IMR-90 (cell line): ENCODE measurements at regions not wholly inside any gene's neighbourhood (a gene's known extent, or its start where the extent isn't known, plus 50 kb on each side); places are given as distances from the start of the nearest gene placed in this dataset.

ENCODE experiments used
- ATAC-seq: fragments of 200-7000 bp; cut with Tn5 transposase; 2 replicates; pipeline ENCODE4 v1.9.1; 2020; ENCODE audit warnings: low read depth, mild to moderate bottlenecking, moderate library complexity
- BruUV-seq: library from RNA; stranded (reverse); fragments of 400-500 nt; replicated peaks from 2 replicates; lab custom pipeline; 2021; lab: Mats Ljungman, UMichigan
- CTCF ChIA-PET: fragments of 300-600 bp; formaldehyde crosslinking; extraction: SDS; loops from one replicate; lab custom pipeline; 2021; ENCODE audit warnings: antibody characterized with exemption; lab: Yijun Ruan, JAX
- POLR2A ChIA-PET: fragments of 300-600 bp; sonication (Branson Sonifier 250); formaldehyde crosslinking; loops from one replicate; lab custom pipeline; 2022; ENCODE audit warnings: antibody characterized with exemption; ENCODE audit not compliant: unreplicated experiment; lab: Charles Lee
- DNase-seq: peaks from one replicate; pipeline ENCODE4 v3.0.0; 2013
- H2AFZ ChIP-seq: replicated peaks from 2 replicates; pipeline ENCODE3; 2013; ENCODE audit warnings: low read length, mild to moderate bottlenecking; ENCODE audit not compliant: poor library complexity
- H2AK5ac ChIP-seq: 2 replicates; pipeline ENCODE4 v1.6.1; 2013; ENCODE audit warnings: low read depth, low read length, inconsistent platforms
- H2AK9ac ChIP-seq: replicated peaks from 2 replicates; pipeline ENCODE3; 2013; ENCODE audit warnings: mild to moderate bottlenecking, low read depth, low read length, moderate library complexity; ENCODE audit not compliant: poor library complexity
- H2BK120ac ChIP-seq: 2 replicates; pipeline ENCODE4 v1.6.1; 2013; ENCODE audit warnings: low read depth, low read length, inconsistent platforms
- H2BK15ac ChIP-seq: 3 replicates; pipeline ENCODE4 v1.6.1; 2013; ENCODE audit warnings: low read depth, low read length, inconsistent platforms
- H2BK20ac ChIP-seq: 2 replicates; pipeline ENCODE4 v1.6.1; 2013; ENCODE audit warnings: low read depth, mild to moderate bottlenecking, inconsistent platforms, low read length, moderate library complexity
- H2BK5ac ChIP-seq: 2 replicates; pipeline ENCODE4 v1.6.1; 2013; ENCODE audit warnings: mild to moderate bottlenecking, low read depth, low read length, inconsistent platforms; ENCODE audit not compliant: poor library complexity, severe bottlenecking
- H3K14ac ChIP-seq: replicated peaks from 2 replicates; pipeline ENCODE4 v1.6.1; 2013; ENCODE audit warnings: low read depth, low read length, inconsistent platforms
- H3K18ac ChIP-seq: 2 replicates; pipeline ENCODE4 v1.6.1; 2013; ENCODE audit warnings: low read depth, low read length, control low read depth
- H3K23ac ChIP-seq: 2 replicates; pipeline ENCODE4 v1.6.1; 2013; ENCODE audit warnings: low read depth, low read length, inconsistent platforms
- H3K27ac ChIP-seq: 2 replicates; pipeline ENCODE4 v1.5.1; 2013; ENCODE audit warnings: mild to moderate bottlenecking, control low read depth, low read length; ENCODE audit not compliant: insufficient read depth
- H3K27me3 ChIP-seq: 2 replicates; pipeline ENCODE4 v1.6.1; 2013; ENCODE audit warnings: low read length; ENCODE audit not compliant: control insufficient read depth, insufficient read depth
- H3K36me3 ChIP-seq: 2 replicates; pipeline ENCODE4 v1.6.1; 2013; ENCODE audit warnings: low read length, mixed read lengths; ENCODE audit not compliant: control insufficient read depth, insufficient read depth
- H3K4ac ChIP-seq: 2 replicates; pipeline ENCODE4 v1.6.1; 2013; ENCODE audit warnings: low read depth, low read length, inconsistent platforms
- H3K4me1 ChIP-seq: 2 replicates; pipeline ENCODE4 v1.6.1; 2013; ENCODE audit warnings: low read length, mixed read lengths; ENCODE audit not compliant: control insufficient read depth, insufficient read depth
- H3K4me2 ChIP-seq: 2 replicates; pipeline ENCODE4 v1.6.1; 2013; ENCODE audit warnings: low read depth, mild to moderate bottlenecking, control low read depth, low read length, moderate library complexity
- H3K4me3 ChIP-seq: 2 replicates; pipeline ENCODE4 v1.5.1; 2013; ENCODE audit warnings: low read depth, mild to moderate bottlenecking, control low read depth, low read length, moderate library complexity; ENCODE audit not compliant: insufficient read depth
- H3K56ac ChIP-seq: 2 replicates; pipeline ENCODE4 v1.6.1; 2013; ENCODE audit warnings: low read length, inconsistent platforms; ENCODE audit not compliant: insufficient read depth; ENCODE audit errors: extremely low read depth
- H3K79me1 ChIP-seq, 2 experiments: 2 replicates each; pipeline ENCODE4 v1.6.1; 2013; ENCODE audit warnings: low read length in 2 of 2, inconsistent platforms in 1 of 2, low read depth in 1 of 2
- H3K9ac ChIP-seq: 2 replicates; pipeline ENCODE4 v1.6.1; 2013; ENCODE audit warnings: low read depth, low read length, control low read depth
- H3K9me1 ChIP-seq: 2 replicates; pipeline ENCODE4 v1.6.1; 2013; ENCODE audit warnings: low read length, inconsistent platforms; ENCODE audit not compliant: insufficient read depth
- H3K9me3 ChIP-seq: 2 replicates; pipeline ENCODE4 v1.6.1; 2013; ENCODE audit warnings: low read length; ENCODE audit not compliant: control insufficient read depth, insufficient read depth
- H4K20me1 ChIP-seq: 2 replicates; pipeline ENCODE4 v1.6.1; 2013; ENCODE audit warnings: low read length, inconsistent platforms; ENCODE audit not compliant: insufficient read depth
- H4K5ac ChIP-seq: 2 replicates; pipeline ENCODE4 v1.6.1; 2013; ENCODE audit warnings: mild to moderate bottlenecking, low read depth, low read length, control low read depth
- H4K8ac ChIP-seq, 2 experiments: 2 replicates each; pipeline ENCODE4 v1.6.1; 2013; ENCODE audit warnings: low read depth in 2 of 2, low read length in 2 of 2, control low read depth in 1 of 2, inconsistent platforms in 1 of 2
- H4K91ac ChIP-seq: 2 replicates; pipeline ENCODE4 v1.6.1; 2013; ENCODE audit warnings: low read depth, low read length, inconsistent platforms; ENCODE audit not compliant: insufficient read depth
- BHLHE40 ChIP-seq: fragments of 150-350 bp; IDR thresholded peaks from 2 replicates; pipeline ENCODE4 v1.6.1; 2016; ENCODE audit warnings: mild to moderate bottlenecking, low read depth, low read length
- CEBPB ChIP-seq: IDR thresholded peaks from 2 replicates; pipeline ENCODE4 v1.6.1; 2012; ENCODE audit warnings: low read depth, low read length, improper control_type of control experiment
- CHD1 ChIP-seq: IDR thresholded peaks from 2 replicates; pipeline ENCODE4 v1.6.1; 2012; ENCODE audit warnings: low read depth, low read length, improper control_type of control experiment
- FOS ChIP-seq: fragments of 150-350 bp; IDR thresholded peaks from 2 replicates; pipeline ENCODE4 v1.6.1; 2016; ENCODE audit warnings: low read depth, low read length
- MAFK ChIP-seq: IDR thresholded peaks from 2 replicates; pipeline ENCODE4 v1.6.1; 2012; ENCODE audit warnings: low read depth, low read length, improper control_type of control experiment
- MAZ ChIP-seq: IDR thresholded peaks from 2 replicates; pipeline ENCODE4 v1.6.1; 2012; ENCODE audit warnings: low read depth, mild to moderate bottlenecking, low read length, improper control_type of control experiment, moderate library complexity, borderline replicate concordance
- MXI1 ChIP-seq: IDR thresholded peaks from 2 replicates; pipeline ENCODE4 v1.6.1; 2012; ENCODE audit warnings: low read depth, mild to moderate bottlenecking, low read length, moderate library complexity, borderline replicate concordance
- NFE2L2 ChIP-seq: fragments of 150-350 bp; IDR thresholded peaks from 2 replicates; pipeline ENCODE4 v1.6.1; 2016; ENCODE audit warnings: low read depth, mild to moderate bottlenecking, low read length
- POLR2A ChIP-seq: IDR thresholded peaks from 2 replicates; pipeline ENCODE4 v1.6.1; 2012; ENCODE audit warnings: mild to moderate bottlenecking, low read depth, low read length
- RAD21 ChIP-seq: IDR thresholded peaks from 2 replicates; pipeline ENCODE4 v1.6.1; 2012; ENCODE audit warnings: low read length, improper control_type of control experiment
- RCOR1 ChIP-seq: IDR thresholded peaks from 2 replicates; pipeline ENCODE4 v1.6.1; 2012; ENCODE audit warnings: mild to moderate bottlenecking, low read length, improper control_type of control experiment; ENCODE audit not compliant: insufficient replicate concordance
- RFX5 ChIP-seq: IDR thresholded peaks from 2 replicates; pipeline ENCODE4 v1.8.0; 2012; ENCODE audit warnings: low read depth, mild to moderate bottlenecking, low read length, moderate library complexity
- SMC3 ChIP-seq: fragments of 150-350 bp; IDR thresholded peaks from 2 replicates; pipeline ENCODE4 v1.6.1; 2016; ENCODE audit warnings: low read depth, mild to moderate bottlenecking, antibody characterized with exemption, low read length, moderate library complexity
- USF2 ChIP-seq: fragments of 150-350 bp; IDR thresholded peaks from 2 replicates; pipeline ENCODE4 v1.6.1; 2017; ENCODE audit warnings: mild to moderate bottlenecking, antibody characterized with exemption, low read length, low read depth
- WGBS, 2 experiments: methylation state at CpG; one replicate each; pipeline versions ENCODE4 v1.1.5 to v1.1.7; 2013; ENCODE audit warnings: missing lambda C conversion rate in 2 of 2; ENCODE audit not compliant: insufficient read length in 1 of 2; ENCODE audit errors: extremely low coverage in 2 of 2; 5-methylcytosine and 5-hydroxymethylcytosine counted together
- dilution Hi-C: fragments of 300-500 bp; cut with HindIII; formaldehyde crosslinking; loops from one replicate; pipeline ENCODE4 v1.14.3; 2018; ENCODE audit warnings: low sequenced_read_pairs; ENCODE audit not compliant: unreplicated experiment
- in situ Hi-C: fragments of 300-500 bp; cut with MboI; formaldehyde crosslinking; loops from 3 replicates; pipeline ENCODE4 v1.14.3; 2019; ENCODE audit warnings: low sequenced_read_pairs, inconsistent platforms, mixed read lengths
- intact Hi-C: fragments of 100-400 bp; cut with micrococcal nuclease; formaldehyde crosslinking; loops from 2 replicates; pipeline ENCODE4 v1.10.0; 2022
- TF ChIP-seq, protein P1 (sequence below): conservative IDR thresholded peaks from 2 replicates; pipeline ENCODE4 v1.5.1; 2012; ENCODE audit warnings: mild to moderate bottlenecking, low read depth, low read length, improper control_type of control experiment
- TF ChIP-seq, protein P2 (sequence below): fragments of 150-350 bp; IDR thresholded peaks from 2 replicates; pipeline ENCODE4 v1.6.1; 2016; ENCODE audit warnings: low read depth, mild to moderate bottlenecking, low read length, moderate library complexity, borderline replicate concordance

DNA sequence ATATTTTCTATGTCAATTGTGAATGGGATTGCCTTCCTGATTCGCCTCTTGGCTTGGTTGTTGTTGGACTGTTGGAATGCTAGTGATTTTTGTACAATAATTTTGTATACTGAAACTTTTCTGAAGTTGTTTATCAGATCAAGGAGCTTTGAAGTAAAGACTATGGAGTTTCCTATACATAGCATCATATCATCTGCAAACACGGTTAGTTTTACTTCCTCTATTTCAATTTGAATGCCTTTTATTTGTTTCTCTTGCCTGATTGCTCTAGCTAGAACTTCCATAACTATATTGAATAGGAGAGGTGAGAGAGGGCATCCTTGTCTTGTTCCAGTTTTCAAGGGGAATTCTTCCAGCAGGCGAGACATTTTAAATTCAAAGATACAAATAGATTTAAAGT, 226.5 kb downstream of the FBXO8 start:
- CTCF ChIA-PET: no interaction called here
- Histone ChIP-seq H3K9me3 (no peaks in the 10 kb centered on the region), H3K9ac (no peak overlapping the region), H2AFZ (no peak overlapping the region), H3K56ac (no peak overlapping the region), H3K27ac (no peak overlapping the region), H4K8ac (no peak overlapping the region), H3K14ac (no peak overlapping the region), H3K79me1 (no peaks in the 10 kb centered on the region), H2BK20ac (no peak overlapping the region), H4K5ac (no peak overlapping the region), H2BK120ac (no peak overlapping the region), H3K27me3 (no peaks in the 10 kb centered on the region), H4K91ac (no peak overlapping the region), H3K9me1 (no peaks in the 10 kb centered on the region), H3K23ac (no peak overlapping the region), H4K20me1 (no peaks in the 10 kb centered on the region), H3K18ac (no peak overlapping the region), H2BK15ac (no peak overlapping the region), H3K4me2 (no peak overlapping the region), H2BK5ac (no peak overlapping the region), H3K4me3 (no peak overlapping the region), H2AK9ac (no peak overlapping the region), H2AK5ac (no peak overlapping the region), H3K4ac (no peak overlapping the region), H3K4me1 (no peaks in the 10 kb centered on the region), H3K36me3 (no peaks in the 10 kb centered on the region)
- in situ Hi-C loops: no loop called here
- TF ChIP-seq FOS (no peak), MAZ (no peak), CHD1 (no peak), CEBPB (no peak), RCOR1 (no peak), MAFK (no peak), POLR2A (no peak), MXI1 (no peak), NFE2L2 (no peak), BHLHE40 (no peak), RAD21 (no peak), RFX5 (no peak), USF2 (no peak), SMC3 (no peak)
- TF ChIP-seq, protein P1, sequence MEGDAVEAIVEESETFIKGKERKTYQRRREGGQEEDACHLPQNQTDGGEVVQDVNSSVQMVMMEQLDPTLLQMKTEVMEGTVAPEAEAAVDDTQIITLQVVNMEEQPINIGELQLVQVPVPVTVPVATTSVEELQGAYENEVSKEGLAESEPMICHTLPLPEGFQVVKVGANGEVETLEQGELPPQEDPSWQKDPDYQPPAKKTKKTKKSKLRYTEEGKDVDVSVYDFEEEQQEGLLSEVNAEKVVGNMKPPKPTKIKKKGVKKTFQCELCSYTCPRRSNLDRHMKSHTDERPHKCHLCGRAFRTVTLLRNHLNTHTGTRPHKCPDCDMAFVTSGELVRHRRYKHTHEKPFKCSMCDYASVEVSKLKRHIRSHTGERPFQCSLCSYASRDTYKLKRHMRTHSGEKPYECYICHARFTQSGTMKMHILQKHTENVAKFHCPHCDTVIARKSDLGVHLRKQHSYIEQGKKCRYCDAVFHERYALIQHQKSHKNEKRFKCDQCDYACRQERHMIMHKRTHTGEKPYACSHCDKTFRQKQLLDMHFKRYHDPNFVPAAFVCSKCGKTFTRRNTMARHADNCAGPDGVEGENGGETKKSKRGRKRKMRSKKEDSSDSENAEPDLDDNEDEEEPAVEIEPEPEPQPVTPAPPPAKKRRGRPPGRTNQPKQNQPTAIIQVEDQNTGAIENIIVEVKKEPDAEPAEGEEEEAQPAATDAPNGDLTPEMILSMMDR: no peak
- TF ChIP-seq, protein P2, sequence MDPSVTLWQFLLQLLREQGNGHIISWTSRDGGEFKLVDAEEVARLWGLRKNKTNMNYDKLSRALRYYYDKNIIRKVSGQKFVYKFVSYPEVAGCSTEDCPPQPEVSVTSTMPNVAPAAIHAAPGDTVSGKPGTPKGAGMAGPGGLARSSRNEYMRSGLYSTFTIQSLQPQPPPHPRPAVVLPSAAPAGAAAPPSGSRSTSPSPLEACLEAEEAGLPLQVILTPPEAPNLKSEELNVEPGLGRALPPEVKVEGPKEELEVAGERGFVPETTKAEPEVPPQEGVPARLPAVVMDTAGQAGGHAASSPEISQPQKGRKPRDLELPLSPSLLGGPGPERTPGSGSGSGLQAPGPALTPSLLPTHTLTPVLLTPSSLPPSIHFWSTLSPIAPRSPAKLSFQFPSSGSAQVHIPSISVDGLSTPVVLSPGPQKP: no peak
- DNase-seq (no peak), ATAC-seq (no peak)
- no TSS peak for BruUV-seq
- no CpG with 5 or more reads among the region's 3 CpGs for WGBS, 2 experiments
- POLR2A ChIA-PET: no interaction called here
- intact Hi-C loops: no loop called here
- dilution Hi-C loops: no loop called here
